AG10803 (cell line): ENCODE measurements at regions not wholly inside any gene's neighbourhood (a gene's known extent, or its start where the extent isn't known, plus 50 kb on each side); places are given as distances from the start of the nearest gene placed in this dataset.
A peak's percentile ranks its signal among the peaks of the same experiment; 100 is the strongest.

Source experiments
- DNase-seq: peaks from one replicate; pipeline ENCODE4 v3.0.0; 2010; ENCODE audit warnings: low read depth
- H3K4me3 ChIP-seq: 2 replicates; pipeline ENCODE4 v1.5.1; 2011; ENCODE audit warnings: mild to moderate bottlenecking, low read length, control low read depth
- CTCF ChIP-seq: conservative IDR thresholded peaks from 2 replicates; pipeline ENCODE4 v1.5.1; 2011; ENCODE audit warnings: mild to moderate bottlenecking, low read length, control low read depth, inconsistent platforms

DNA sequence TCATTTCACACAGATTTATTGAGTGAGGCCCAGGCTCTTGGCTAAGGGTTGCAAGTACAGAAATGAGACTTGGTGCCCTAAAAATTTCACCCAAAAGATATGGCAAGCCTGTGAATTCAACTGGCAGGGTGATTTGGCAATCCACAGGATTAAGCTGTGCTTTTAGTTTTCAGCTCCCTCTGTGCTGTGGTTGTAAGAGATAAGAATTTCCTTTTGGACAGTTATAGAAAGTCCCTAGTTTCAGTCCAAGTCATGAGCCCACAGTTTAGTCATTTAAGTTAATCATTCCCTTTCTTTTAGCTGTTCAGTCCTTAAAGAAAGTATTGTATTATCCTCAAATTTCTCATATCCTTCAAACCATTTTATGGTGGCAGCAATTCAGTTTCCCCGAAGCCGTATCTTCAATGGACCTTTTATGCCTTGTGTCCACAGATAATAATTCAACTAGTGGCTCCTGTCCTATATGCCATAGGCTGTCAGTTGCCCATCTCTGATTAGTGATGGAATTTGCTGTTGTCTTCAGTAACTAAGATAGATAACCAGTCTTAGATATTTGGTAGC lies 73.4 kb upstream of the NAMPT start:
- no peak for TF ChIP-seq CTCF

GRCh38 chr7:106357675-106358074 lies 72.9 kb upstream of the NAMPT start:
- no peak for DNase-seq
- TF ChIP-seq CTCF, result no peak
- no peak overlapping the region for H3K4me3 ChIP-seq

More for the DNA sequence above, 73.4 kb upstream of the NAMPT start:
- no peak overlapping the region for H3K4me3 ChIP-seq
- DNase-seq, result no peak

DNA sequence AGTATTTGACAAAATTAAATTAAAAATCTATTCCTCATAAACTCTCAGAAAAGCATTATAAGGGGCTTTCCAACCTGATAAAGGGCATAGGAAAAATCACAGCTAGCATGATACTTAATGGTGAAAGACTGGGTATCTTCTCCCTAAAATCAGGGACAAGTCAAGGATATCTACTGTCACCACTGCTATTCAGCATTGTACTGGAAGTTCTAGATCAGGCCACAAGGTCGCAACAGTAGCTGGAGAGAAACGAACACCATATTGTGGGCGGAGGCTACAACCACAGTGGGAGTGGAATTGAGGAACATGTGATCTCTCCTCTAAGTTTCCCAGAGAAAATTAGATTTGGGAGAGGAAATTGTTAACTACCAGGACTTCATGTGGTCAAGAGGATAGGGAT lies 70.0 kb upstream of the NAMPT start:
- no peak overlapping the region for H3K4me3 ChIP-seq
- no peak for DNase-seq
- no peak for TF ChIP-seq CTCF

DNA sequence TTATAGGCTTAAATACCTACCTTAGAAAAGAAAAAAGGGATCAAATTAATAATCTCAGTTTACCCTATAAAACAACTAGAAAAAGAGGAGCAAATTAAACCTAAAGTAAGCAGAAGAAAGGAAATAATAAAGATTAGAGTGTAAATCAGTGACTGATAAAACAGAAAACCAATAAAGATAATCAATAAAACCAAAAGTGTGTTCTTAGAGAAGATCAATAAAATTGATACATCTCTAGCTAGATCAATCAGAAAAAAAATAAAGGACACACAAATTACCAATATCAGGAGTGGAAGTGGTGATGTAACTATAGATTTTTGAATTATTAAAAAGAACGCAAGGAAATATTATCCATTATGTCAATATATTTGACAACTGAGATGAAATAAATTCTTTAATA lies 69.2 kb upstream of the NAMPT start:
- TF ChIP-seq CTCF, result no peak
- H3K4me3 ChIP-seq, result no peak overlapping the region
- no peak for DNase-seq

DNA sequence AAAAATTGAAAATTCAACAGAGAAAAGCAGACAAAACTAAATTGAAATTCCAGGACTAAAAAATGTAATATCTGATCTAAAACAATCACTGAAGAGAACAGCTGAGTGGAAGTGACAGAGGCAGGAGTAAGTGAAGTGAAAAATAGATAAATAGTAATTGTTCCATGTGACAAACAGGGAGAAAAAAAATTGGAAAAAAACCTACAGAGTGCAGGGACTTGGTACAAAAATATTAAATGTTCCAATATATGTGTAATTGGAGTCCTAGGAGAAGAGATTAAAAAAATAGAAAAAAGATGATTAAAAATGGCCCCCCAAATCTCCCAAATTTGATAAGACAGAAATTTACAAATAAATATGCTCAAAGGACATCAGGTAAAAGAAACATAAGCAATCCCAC lies 63.4 kb upstream of the NAMPT start:
- TF ChIP-seq CTCF, result no peak

DNA sequence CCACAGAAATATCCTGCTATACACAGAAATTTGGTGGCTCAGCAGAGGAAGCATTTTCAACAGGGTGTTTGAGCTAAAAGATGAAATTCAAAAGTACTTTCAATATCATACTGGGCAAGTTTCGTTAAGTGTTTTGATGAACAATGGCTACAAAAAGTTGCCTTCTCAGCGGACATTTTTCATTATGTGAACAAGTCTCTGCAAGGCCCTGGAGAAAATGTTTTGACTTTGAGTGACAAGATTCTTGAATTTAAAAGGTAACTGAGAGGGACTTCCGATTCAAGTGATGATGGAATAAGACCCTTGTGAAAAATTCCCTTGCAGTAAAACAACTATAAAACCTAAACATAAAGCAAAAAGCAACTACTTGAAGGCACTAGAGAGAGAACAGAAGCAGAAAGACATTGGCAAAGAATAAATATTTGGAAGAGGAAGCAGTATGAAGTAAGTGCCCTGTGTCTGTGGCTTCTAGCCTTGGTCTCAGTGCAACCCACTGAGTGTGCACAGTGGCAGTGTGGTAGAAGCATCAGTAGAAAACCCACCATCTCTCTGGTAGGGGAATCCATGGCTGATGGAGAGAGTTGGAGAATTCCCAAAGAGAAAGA lies 62.5 kb upstream of the NAMPT start:
- DNase-seq, result no peak
- H3K4me3 ChIP-seq, result no peak overlapping the region
- no peak for TF ChIP-seq CTCF

More for the DNA sequence above, 63.4 kb upstream of the NAMPT start:
- H3K4me3 ChIP-seq, result no peak overlapping the region
- DNase-seq, result no peak

- no peak overlapping the region for H3K4me3 ChIP-seq
- no peak for TF ChIP-seq CTCF
- DNase-seq, result peak; percentile 96
These were observed 62.0 kb upstream of the NAMPT start for GRCh38 chr7:106346678-106347217.
